ENCODE measurements at regions not wholly inside any gene's neighbourhood (a gene's known extent, or its start where the extent isn't known, plus 50 kb on each side); places are given as distances from the start of the nearest gene placed in this dataset.

DNA sequence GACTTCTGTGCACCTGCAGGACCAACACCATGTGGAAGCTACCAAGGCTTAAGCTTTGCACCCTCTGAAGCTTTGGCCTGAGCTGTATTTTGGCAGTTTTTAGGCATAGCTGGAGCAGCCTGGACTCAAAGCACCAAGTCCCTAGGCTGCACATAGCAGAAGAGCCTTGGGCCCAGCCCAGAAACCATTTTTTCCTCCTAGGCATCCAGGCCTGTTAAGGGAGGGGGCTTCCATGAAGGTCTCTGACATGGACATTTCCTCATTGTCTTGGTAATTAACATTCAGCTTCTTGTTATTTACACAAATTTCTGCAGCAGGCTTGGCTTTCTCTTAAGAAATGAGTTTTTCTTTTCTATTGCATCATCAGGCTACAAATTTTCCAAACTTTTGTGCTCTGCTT is 475.8 kb upstream of the FLRT2 start:
- TF ChIP-seq, protein P1, sequence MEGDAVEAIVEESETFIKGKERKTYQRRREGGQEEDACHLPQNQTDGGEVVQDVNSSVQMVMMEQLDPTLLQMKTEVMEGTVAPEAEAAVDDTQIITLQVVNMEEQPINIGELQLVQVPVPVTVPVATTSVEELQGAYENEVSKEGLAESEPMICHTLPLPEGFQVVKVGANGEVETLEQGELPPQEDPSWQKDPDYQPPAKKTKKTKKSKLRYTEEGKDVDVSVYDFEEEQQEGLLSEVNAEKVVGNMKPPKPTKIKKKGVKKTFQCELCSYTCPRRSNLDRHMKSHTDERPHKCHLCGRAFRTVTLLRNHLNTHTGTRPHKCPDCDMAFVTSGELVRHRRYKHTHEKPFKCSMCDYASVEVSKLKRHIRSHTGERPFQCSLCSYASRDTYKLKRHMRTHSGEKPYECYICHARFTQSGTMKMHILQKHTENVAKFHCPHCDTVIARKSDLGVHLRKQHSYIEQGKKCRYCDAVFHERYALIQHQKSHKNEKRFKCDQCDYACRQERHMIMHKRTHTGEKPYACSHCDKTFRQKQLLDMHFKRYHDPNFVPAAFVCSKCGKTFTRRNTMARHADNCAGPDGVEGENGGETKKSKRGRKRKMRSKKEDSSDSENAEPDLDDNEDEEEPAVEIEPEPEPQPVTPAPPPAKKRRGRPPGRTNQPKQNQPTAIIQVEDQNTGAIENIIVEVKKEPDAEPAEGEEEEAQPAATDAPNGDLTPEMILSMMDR (IDR thresholded peaks at IDR 0.05; ENCODE audit: poor library complexity): no peak
- no peak for TF ChIP-seq EZH2 (IDR thresholded peaks at IDR 0.05; ENCODE audit: borderline replicate concordance)
- no peak for TF ChIP-seq EZH2phosphoT487 (IDR thresholded peaks at IDR 0.05; ENCODE audit: low read depth, severe bottlenecking, unreplicated experiment)
